Stomach (tissue), 8 donors: ENCODE measurements at regions not wholly inside any gene's neighbourhood (a gene's known extent, or its start where the extent isn't known, plus 50 kb on each side); places are given as distances from the start of the nearest gene placed in this dataset.

ENCODE experiments used
- DNase-seq, 2 donors: peaks; one replicate each; pipeline versions ENCODE4 v3.0.0 to v3.0.0-alpha.2; 2013 to 2019
- H3K27ac ChIP-seq, 5 donors: fragments of 200-600 bp in 4 of 5; sonication (generic) in 4 of 5; one replicate each; pipeline ENCODE4 v1.5.1; 2013 to 2019; ENCODE audit warnings: mild to moderate bottlenecking in 1 of 5, moderate library complexity in 1 of 5
- H3K27me3 ChIP-seq, 3 donors: fragments of 200-600 bp; sonication (generic); one replicate each; pipeline ENCODE4 v1.5.1; 2017 to 2019; ENCODE audit warnings: mixed run types in 1 of 3
- H3K36me3 ChIP-seq, 4 donors: fragments of 200-600 bp; sonication (generic); 1 replicate in 3 of 4; 2 replicates in 1 of 4; pipeline ENCODE4 v1.5.1; 2016 to 2019
- H3K4me1 ChIP-seq, 4 donors: fragments of 200-600 bp; sonication (generic); one replicate each; pipeline ENCODE4 v1.5.1; 2016 to 2019
- H3K4me3 ChIP-seq, 4 donors: fragments of 200-600 bp; sonication (generic) in 3 of 4; one replicate each; pipeline ENCODE4 v1.5.1; 2016 to 2019; ENCODE audit warnings: mild to moderate bottlenecking in 1 of 4
- H3K9me3 ChIP-seq, 4 donors: fragments of 200-600 bp; sonication (generic); one replicate each; pipeline ENCODE4 v1.5.1; 2016 to 2019
- CTCF ChIP-seq, 7 experiments: fragments of 450-650 bp in 4 of 7; fragments of 200-600 bp in 3 of 7; sonication (generic) in 3 of 7; IDR thresholded peaks; one replicate each; pipeline ENCODE4 v1.5.1; 2016 to 2019; ENCODE audit warnings: antibody characterized with exemption in 7 of 7, control low read depth in 2 of 7, mild to moderate bottlenecking in 1 of 7
- EP300 ChIP-seq: sonication (generic); formaldehyde crosslinking; IDR thresholded peaks from one replicate; pipeline ENCODE4 v1.6.1; 2017; ENCODE audit warnings: antibody characterized with exemption
- POLR2A ChIP-seq, 4 donors: fragments of 450-650 bp; IDR thresholded peaks; one replicate each; pipeline ENCODE4 v1.6.1; 2016; ENCODE audit warnings: antibody characterized with exemption in 4 of 4, control low read depth in 2 of 4, mild to moderate bottlenecking in 1 of 4, moderate library complexity in 1 of 4
- POLR2AphosphoS5 ChIP-seq, 3 donors: sonication (generic); formaldehyde crosslinking; IDR thresholded peaks; one replicate each; pipeline ENCODE4 v1.6.1; 2016; ENCODE audit warnings: antibody characterized with exemption in 3 of 3
- WGBS, 5 donors: extraction: QIAGEN DNeasy Blood & Tissue Kit in 3 of 5; methylation state at CpG; one replicate each; pipeline versions ENCODE4 v1.1.5 to v1.1.7; 2013 to 2018; 5-methylcytosine and 5-hydroxymethylcytosine counted together
- intact Hi-C: fragments of 100-400 bp; cut with DNase I; formaldehyde crosslinking; loops from one replicate; pipeline ENCODE4 v1.15.1; 2023; ENCODE audit warnings: low total_unique reads
- donor health status: healthy with polysubstance abuse.
- donor health status: Bipolar disorder and iron deficiency.
- donor health status: healthy.

- TF ChIP-seq CTCF (IDR thresholded peaks at IDR 0.05) = no peak
Observed at GRCh38 chr12:43109631-43110345, 442.2 kb downstream of the ADAMTS20 start.

GRCh38 chr12:43108656-43109055, 443.3 kb downstream of the ADAMTS20 start:
- H3K36me3 ChIP-seq = no peaks in the 10 kb centered on the region
- intact Hi-C loops = no loop called here
- H3K4me3 ChIP-seq = no peak overlapping the region
- H3K27ac ChIP-seq = no peak overlapping the region
- DNase-seq = peak in 1 of 2 donors; percentile 9
- no peak for TF ChIP-seq POLR2AphosphoS5 (IDR thresholded peaks at IDR 0.05)
- TF ChIP-seq EP300 = no peak
- no peak for TF ChIP-seq CTCF (IDR thresholded peaks at IDR 0.05)
- H3K4me1 ChIP-seq = no peaks in the 10 kb centered on the region
- no peaks in the 10 kb centered on the region for H3K27me3 ChIP-seq
- 61 to 69% (median 67%) methylated on average over 3 of the region's 3 CpGs for WGBS, 5 donors
- no peaks in the 10 kb centered on the region for H3K9me3 ChIP-seq

More at GRCh38 chr12:43109631-43110345, 442.2 kb downstream of the ADAMTS20 start:
- no peaks in the 10 kb centered on the region for H3K4me1 ChIP-seq
- H3K9me3 ChIP-seq = no peaks in the 10 kb centered on the region
- no peaks in the 10 kb centered on the region for H3K27me3 ChIP-seq
- H3K27ac ChIP-seq = no peak overlapping the region
- WGBS, 5 donors = 68 to 84% (median 80%) methylated on average over 2 of the region's 2 CpGs
- H3K4me3 ChIP-seq = no peak overlapping the region
- H3K36me3 ChIP-seq = no peaks in the 10 kb centered on the region
- no peak for DNase-seq
- intact Hi-C loops = no loop called here

- Histone ChIP-seq H3K9me3 (no peaks in the 10 kb centered on the region), H3K4me3 (no peak overlapping the region), H3K4me1 (no peaks in the 10 kb centered on the region), H3K36me3 (no peaks in the 10 kb centered on the region), H3K27me3 (no peaks in the 10 kb centered on the region), H3K27ac (no peak overlapping the region)
- WGBS, 5 donors = 49 to 73% (median 52%) methylated on average over 2 of the region's 2 CpGs
- peak in 1 of 2 donors; percentile 15 for DNase-seq
- no peak for TF ChIP-seq EP300
- intact Hi-C loops = no loop called here
Observed at GRCh38 chr12:43107026-43107775, 444.8 kb downstream of the ADAMTS20 start.

GRCh38 chr12:43106355-43106754, 445.6 kb downstream of the ADAMTS20 start:
- intact Hi-C loops = no loop called here
- Histone ChIP-seq H3K4me1 (no peaks in the 10 kb centered on the region), H3K4me3 (no peak overlapping the region), H3K27me3 (no peaks in the 10 kb centered on the region), H3K27ac (no peak overlapping the region), H3K36me3 (no peaks in the 10 kb centered on the region), H3K9me3 (no peaks in the 10 kb centered on the region)
- TF ChIP-seq EP300 (no peak), POLR2AphosphoS5 (IDR thresholded peaks at IDR 0.05) (no peak), CTCF (IDR thresholded peaks at IDR 0.05) (no peak), POLR2A (IDR thresholded peaks at IDR 0.05) (no peak)
- no peak for DNase-seq
- 52 to 68% (median 59%) methylated on average over 3 of the region's 3 CpGs for WGBS, 5 donors
